ENCODE measurements at regions not wholly inside any gene's neighbourhood (a gene's known extent, or its start where the extent isn't known, plus 50 kb on each side); places are given as distances from the start of the nearest gene placed in this dataset.
"Not testable (repeated sequence)": the region's sequence is repeated elsewhere in the genome, so short reads cannot be mapped to it uniquely, and the experiment has no call there.

GRCh38 chr2:20499387-20499786, 52.5 kb downstream of the RHOB start:
- no peak for DNase-seq (ENCODE audit: low spot score)

GRCh38 chr2:20501974-20502373, 55.1 kb downstream of the RHOB start:
- DNase-seq (ENCODE audit: low spot score) = peak; percentile 57

- not testable (repeated sequence) for DNase-seq (ENCODE audit: low spot score)
Observed at GRCh38 chr2:20502496-20502895, 55.6 kb downstream of the RHOB start.

- DNase-seq (ENCODE audit: low spot score) = no peak
Observed at GRCh38 chr2:20504174-20504573, 57.3 kb downstream of the RHOB start.

GRCh38 chr2:20506201-20506685, 59.4 kb downstream of the RHOB start:
- DNase-seq (ENCODE audit: low spot score) = peak; percentile 80

- DNase-seq (ENCODE audit: low spot score) = peak; percentile 48
Observed at GRCh38 chr2:20507166-20507692, 60.4 kb downstream of the RHOB start.

- DNase-seq (ENCODE audit: low spot score) = no peak
Observed at GRCh38 chr2:20507711-20508110, 60.8 kb downstream of the RHOB start.

GRCh38 chr2:20509301-20509769, 62.5 kb downstream of the RHOB start:
- no peak for DNase-seq (ENCODE audit: low spot score)

GRCh38 chr2:20509770-20510490, 63.1 kb downstream of the RHOB start:
- DNase-seq (ENCODE audit: low spot score) = no peak

GRCh38 chr2:20511130-20511529, 64.3 kb downstream of the RHOB start:
- no peak for DNase-seq (ENCODE audit: low spot score)

GRCh38 chr2:20512061-20512605, 65.3 kb downstream of the RHOB start:
- no peak for DNase-seq (ENCODE audit: low spot score)

GRCh38 chr2:20513946-20514345, 67.1 kb downstream of the RHOB start:
- DNase-seq (ENCODE audit: low spot score) = no peak

- DNase-seq (ENCODE audit: low spot score) = peak; percentile 93
Observed at GRCh38 chr2:20514596-20515269, 67.9 kb downstream of the RHOB start.

GRCh38 chr2:20515290-20516220, 68.7 kb downstream of the RHOB start:
- no peak for DNase-seq (ENCODE audit: low spot score)

GRCh38 chr2:20516291-20516645, 69.4 kb downstream of the RHOB start:
- DNase-seq (ENCODE audit: low spot score) = no peak

GRCh38 chr2:20516646-20517341, 69.9 kb downstream of the RHOB start:
- DNase-seq (ENCODE audit: low spot score) = no peak

- no peak for DNase-seq (ENCODE audit: low spot score)
Observed at GRCh38 chr2:20519309-20519708, 72.4 kb downstream of the RHOB start.

- DNase-seq (ENCODE audit: low spot score) = no peak
Observed at GRCh38 chr2:20520128-20520527, 73.3 kb downstream of the RHOB start.

- DNase-seq (ENCODE audit: low spot score) = no peak
Observed at GRCh38 chr2:20521193-20521592, 74.3 kb downstream of the RHOB start.

- no peak for DNase-seq (ENCODE audit: low spot score)
Observed at GRCh38 chr2:20521682-20522189, 74.9 kb downstream of the RHOB start.
